ENCODE measurements at regions not wholly inside any gene's neighbourhood (a gene's known extent, or its start where the extent isn't known, plus 50 kb on each side); places are given as distances from the start of the nearest gene placed in this dataset.
"Not testable (repeated sequence)": the region's sequence is repeated elsewhere in the genome, so short reads cannot be mapped to it uniquely, and the experiment has no call there.

GRCh38 chr18:44358402-44358801 lies 322.3 kb upstream of the SETBP1 start:
- DNase-seq, result no peak

GRCh38 chr18:44359741-44360140 lies 320.9 kb upstream of the SETBP1 start:
- DNase-seq, result not testable (repeated sequence)

- DNase-seq, result not testable (repeated sequence)
These were observed 318.5 kb upstream of the SETBP1 start for GRCh38 chr18:44362213-44362612.

- no peak for DNase-seq
These were observed 309.8 kb upstream of the SETBP1 start for GRCh38 chr18:44370861-44371260.

- DNase-seq, result no peak
These were observed 305.7 kb upstream of the SETBP1 start for GRCh38 chr18:44374966-44375365.

GRCh38 chr18:44386401-44386800 lies 294.3 kb upstream of the SETBP1 start:
- DNase-seq, result no peak

- no peak for DNase-seq
These were observed 292.4 kb upstream of the SETBP1 start for GRCh38 chr18:44388329-44388728.

GRCh38 chr18:44392933-44393332 lies 287.8 kb upstream of the SETBP1 start:
- DNase-seq, result no peak

GRCh38 chr18:44393406-44393805 lies 287.3 kb upstream of the SETBP1 start:
- DNase-seq, result no peak

- DNase-seq, result no peak
These were observed 284.1 kb upstream of the SETBP1 start for GRCh38 chr18:44396550-44396949.

GRCh38 chr18:44409071-44409470 lies 271.6 kb upstream of the SETBP1 start:
- no peak for DNase-seq

GRCh38 chr18:44409515-44409914 lies 271.2 kb upstream of the SETBP1 start:
- no peak for DNase-seq

GRCh38 chr18:44410740-44411139 lies 269.9 kb upstream of the SETBP1 start:
- no peak for DNase-seq

- no peak for DNase-seq
These were observed 269.3 kb upstream of the SETBP1 start for GRCh38 chr18:44411262-44411905.

- DNase-seq, result no peak
These were observed 268.7 kb upstream of the SETBP1 start for GRCh38 chr18:44411976-44412375.

GRCh38 chr18:44423814-44424644 lies 256.7 kb upstream of the SETBP1 start:
- DNase-seq, result peak; percentile 4

GRCh38 chr18:44424645-44425035 lies 256.0 kb upstream of the SETBP1 start:
- DNase-seq, result no peak

- DNase-seq, result no peak
These were observed 255.5 kb upstream of the SETBP1 start for GRCh38 chr18:44425161-44425560.

- DNase-seq, result no peak
These were observed 243.1 kb upstream of the SETBP1 start for GRCh38 chr18:44437603-44438002.

- DNase-seq, result no peak
These were observed 230.5 kb upstream of the SETBP1 start for GRCh38 chr18:44450226-44450625.

GRCh38 chr18:44452346-44452745 lies 228.3 kb upstream of the SETBP1 start:
- DNase-seq, result no peak

- DNase-seq, result peak; percentile 31
These were observed 227.2 kb upstream of the SETBP1 start for GRCh38 chr18:44453505-44453904.

GRCh38 chr18:44458777-44459176 lies 221.9 kb upstream of the SETBP1 start:
- DNase-seq, result no peak

GRCh38 chr18:44464398-44465180 lies 216.1 kb upstream of the SETBP1 start:
- no peak for DNase-seq
